HL-60 (cell line): ENCODE measurements at regions not wholly inside any gene's neighbourhood (a gene's known extent, or its start where the extent isn't known, plus 50 kb on each side); places are given as distances from the start of the nearest gene placed in this dataset.

Source experiments
- GABPA ChIP-seq: IDR thresholded peaks from 2 replicates; pipeline ENCODE4 v1.6.1; 2012; ENCODE audit warnings: low read depth
- POLR2AphosphoS5 ChIP-seq: IDR thresholded peaks from 2 replicates; pipeline ENCODE4 v1.6.1; 2012; ENCODE audit warnings: low read depth
- REST ChIP-seq: IDR thresholded peaks from 2 replicates; pipeline ENCODE4 v1.6.1; 2012; ENCODE audit warnings: low read depth; ENCODE audit not compliant: insufficient replicate concordance
- TF ChIP-seq, protein P1 (sequence below): IDR thresholded peaks from one replicate; pipeline ENCODE4 v1.5.1; 2011; ENCODE audit warnings: low read length, control low read depth, inconsistent platforms; ENCODE audit not compliant: insufficient read depth

DNA sequence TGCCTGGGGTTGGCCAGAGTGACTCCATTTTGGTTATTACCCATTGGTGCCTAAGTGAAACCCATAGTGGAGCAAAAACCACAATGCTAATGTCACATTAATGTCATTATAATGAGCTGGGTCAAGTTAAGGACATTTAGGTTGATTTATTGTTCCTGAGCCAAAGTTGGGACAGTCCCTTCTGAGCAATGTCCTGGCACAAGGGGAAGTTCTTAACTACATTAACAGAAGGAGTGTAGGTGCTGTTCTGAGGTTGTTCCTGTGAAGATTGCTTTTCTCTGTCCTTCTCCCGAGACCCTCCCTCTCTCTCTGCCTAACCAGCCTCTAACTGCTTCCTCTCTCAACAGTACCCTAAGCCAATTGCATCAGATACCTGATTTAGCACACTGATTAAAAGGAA, 1956.8 kb upstream of the PCDH10 start:
- TF ChIP-seq, protein P1, sequence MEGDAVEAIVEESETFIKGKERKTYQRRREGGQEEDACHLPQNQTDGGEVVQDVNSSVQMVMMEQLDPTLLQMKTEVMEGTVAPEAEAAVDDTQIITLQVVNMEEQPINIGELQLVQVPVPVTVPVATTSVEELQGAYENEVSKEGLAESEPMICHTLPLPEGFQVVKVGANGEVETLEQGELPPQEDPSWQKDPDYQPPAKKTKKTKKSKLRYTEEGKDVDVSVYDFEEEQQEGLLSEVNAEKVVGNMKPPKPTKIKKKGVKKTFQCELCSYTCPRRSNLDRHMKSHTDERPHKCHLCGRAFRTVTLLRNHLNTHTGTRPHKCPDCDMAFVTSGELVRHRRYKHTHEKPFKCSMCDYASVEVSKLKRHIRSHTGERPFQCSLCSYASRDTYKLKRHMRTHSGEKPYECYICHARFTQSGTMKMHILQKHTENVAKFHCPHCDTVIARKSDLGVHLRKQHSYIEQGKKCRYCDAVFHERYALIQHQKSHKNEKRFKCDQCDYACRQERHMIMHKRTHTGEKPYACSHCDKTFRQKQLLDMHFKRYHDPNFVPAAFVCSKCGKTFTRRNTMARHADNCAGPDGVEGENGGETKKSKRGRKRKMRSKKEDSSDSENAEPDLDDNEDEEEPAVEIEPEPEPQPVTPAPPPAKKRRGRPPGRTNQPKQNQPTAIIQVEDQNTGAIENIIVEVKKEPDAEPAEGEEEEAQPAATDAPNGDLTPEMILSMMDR = no peak
- TF ChIP-seq POLR2AphosphoS5 (no peak), REST (no peak), GABPA (no peak)
